ENCODE measurements at regions not wholly inside any gene's neighbourhood (a gene's known extent, or its start where the extent isn't known, plus 50 kb on each side); places are given as distances from the start of the nearest gene placed in this dataset.

DNA sequence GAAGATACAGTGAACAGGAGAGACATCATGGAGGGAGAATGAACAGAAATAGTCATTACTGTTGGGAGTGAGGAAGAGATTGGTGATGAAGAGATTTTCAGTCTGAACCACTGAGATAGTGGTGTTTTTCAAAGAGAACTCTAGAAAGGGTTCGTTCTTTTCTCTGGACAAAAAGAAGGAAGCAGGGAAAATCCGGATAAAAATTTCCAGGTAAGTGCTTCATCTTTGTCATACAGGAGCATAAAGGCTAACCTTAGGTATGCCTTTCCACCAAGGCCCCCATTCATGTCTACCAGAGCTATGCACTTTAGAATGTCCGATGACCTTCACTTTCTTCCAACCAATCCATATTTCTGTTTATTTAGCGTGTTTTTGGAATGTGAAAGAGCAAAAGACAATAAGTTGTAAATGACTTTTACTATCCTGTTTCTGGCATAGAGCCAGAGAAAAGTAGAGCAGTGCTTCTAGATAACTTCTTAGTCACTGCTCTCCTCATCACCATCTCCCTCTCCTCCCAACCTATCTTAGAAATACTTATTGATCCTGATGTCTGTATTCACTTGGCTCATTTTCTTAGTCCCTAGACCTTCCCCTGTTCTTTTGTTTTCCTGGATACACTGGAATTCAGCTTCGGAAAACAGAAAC is 116.5 kb downstream of the TTC6 start (continued):
- TF ChIP-seq HNF1A (IDR thresholded peaks at IDR 0.05; ENCODE audit: low read depth) = no peak
- peak; percentile 56; the same call in 1 of the 2 replicates for TF ChIP-seq HNF1A (CRISPR knock-in tag; IDR thresholded peaks at IDR 0.05; ENCODE audit: borderline replicate concordance)
- TF ChIP-seq, protein P1, sequence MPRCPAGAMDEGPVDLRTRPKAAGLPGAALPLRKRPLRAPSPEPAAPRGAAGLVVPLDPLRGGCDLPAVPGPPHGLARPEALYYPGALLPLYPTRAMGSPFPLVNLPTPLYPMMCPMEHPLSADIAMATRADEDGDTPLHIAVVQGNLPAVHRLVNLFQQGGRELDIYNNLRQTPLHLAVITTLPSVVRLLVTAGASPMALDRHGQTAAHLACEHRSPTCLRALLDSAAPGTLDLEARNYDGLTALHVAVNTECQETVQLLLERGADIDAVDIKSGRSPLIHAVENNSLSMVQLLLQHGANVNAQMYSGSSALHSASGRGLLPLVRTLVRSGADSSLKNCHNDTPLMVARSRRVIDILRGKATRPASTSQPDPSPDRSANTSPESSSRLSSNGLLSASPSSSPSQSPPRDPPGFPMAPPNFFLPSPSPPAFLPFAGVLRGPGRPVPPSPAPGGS (CRISPR knock-in tag; IDR thresholded peaks at IDR 0.05) = peak; percentile 69; the same call in 1 of the 2 replicates
- peak; percentile 66 for TF ChIP-seq ZNF317 (CRISPR knock-in tag; IDR thresholded peaks at IDR 0.05)
- peak; percentile 95 for TF ChIP-seq RXRB (CRISPR knock-in tag; IDR thresholded peaks at IDR 0.05; ENCODE audit: borderline replicate concordance)
- TF ChIP-seq MEIS2 (CRISPR knock-in tag; IDR thresholded peaks at IDR 0.05) = no peak
- TF ChIP-seq JARID2 (CRISPR knock-in tag; IDR thresholded peaks at IDR 0.05; ENCODE audit: insufficient replicate concordance) = no peak
- TF ChIP-seq ZBTB40 (IDR thresholded peaks at IDR 0.05) = peak; percentile 32; the same call in 1 of the 2 replicates
- TF ChIP-seq ZBTB40 (CRISPR knock-in tag; IDR thresholded peaks at IDR 0.05) = no peak; the same call in 1 of the 2 replicates
- TF ChIP-seq, protein P2, sequence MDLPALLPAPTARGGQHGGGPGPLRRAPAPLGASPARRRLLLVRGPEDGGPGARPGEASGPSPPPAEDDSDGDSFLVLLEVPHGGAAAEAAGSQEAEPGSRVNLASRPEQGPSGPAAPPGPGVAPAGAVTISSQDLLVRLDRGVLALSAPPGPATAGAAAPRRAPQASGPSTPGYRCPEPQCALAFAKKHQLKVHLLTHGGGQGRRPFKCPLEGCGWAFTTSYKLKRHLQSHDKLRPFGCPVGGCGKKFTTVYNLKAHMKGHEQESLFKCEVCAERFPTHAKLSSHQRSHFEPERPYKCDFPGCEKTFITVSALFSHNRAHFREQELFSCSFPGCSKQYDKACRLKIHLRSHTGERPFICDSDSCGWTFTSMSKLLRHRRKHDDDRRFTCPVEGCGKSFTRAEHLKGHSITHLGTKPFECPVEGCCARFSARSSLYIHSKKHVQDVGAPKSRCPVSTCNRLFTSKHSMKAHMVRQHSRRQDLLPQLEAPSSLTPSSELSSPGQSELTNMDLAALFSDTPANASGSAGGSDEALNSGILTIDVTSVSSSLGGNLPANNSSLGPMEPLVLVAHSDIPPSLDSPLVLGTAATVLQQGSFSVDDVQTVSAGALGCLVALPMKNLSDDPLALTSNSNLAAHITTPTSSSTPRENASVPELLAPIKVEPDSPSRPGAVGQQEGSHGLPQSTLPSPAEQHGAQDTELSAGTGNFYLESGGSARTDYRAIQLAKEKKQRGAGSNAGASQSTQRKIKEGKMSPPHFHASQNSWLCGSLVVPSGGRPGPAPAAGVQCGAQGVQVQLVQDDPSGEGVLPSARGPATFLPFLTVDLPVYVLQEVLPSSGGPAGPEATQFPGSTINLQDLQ (CRISPR knock-in tag; IDR thresholded peaks at IDR 0.05) = no peak; the same call in 1 of the 2 replicates
